PC-3 (cell line): ENCODE measurements at regions not wholly inside any gene's neighbourhood (a gene's known extent, or its start where the extent isn't known, plus 50 kb on each side); places are given as distances from the start of the nearest gene placed in this dataset.

ENCODE experiments used
- ATAC-seq: fragments of 200-7000 bp; cut with Tn5 transposase; 2 replicates; pipeline ENCODE4 v1.9.1; 2020; ENCODE audit warnings: mild to moderate bottlenecking, moderate library complexity
- BruUV-seq: library from RNA; stranded (reverse); fragments of 400-500 nt; replicated peaks from 2 replicates; lab custom pipeline; 2021; lab: Mats Ljungman, UMichigan
- CTCF ChIA-PET: fragments of 300-600 bp; sonication (Branson Sonifier 250); formaldehyde crosslinking; loops from one replicate; lab custom pipeline; 2022; ENCODE audit warnings: antibody characterized with exemption; lab: Charles Lee
- POLR2A ChIA-PET: fragments of 300-600 bp; sonication (Branson Sonifier 250); formaldehyde crosslinking; loops from one replicate; lab custom pipeline; 2022; ENCODE audit warnings: antibody characterized with exemption; ENCODE audit not compliant: unreplicated experiment; lab: Charles Lee
- DNase-seq: peaks from one replicate; pipeline ENCODE4 v3.0.0-alpha.2; 2015
- H2AFZ ChIP-seq: fragments of 300-600 bp; sonication (generic); 2 replicates; pipeline ENCODE4 v1.6.0; 2016; ENCODE audit warnings: antibody characterized with exemption, low read length
- H3F3A ChIP-seq: fragments of 300-600 bp; sonication (generic); one replicate; pipeline ENCODE4 v1.6.0; 2017; ENCODE audit warnings: antibody characterized with exemption, low read length, control low read depth, mild to moderate bottlenecking; ENCODE audit not compliant: unreplicated experiment
- H3K27ac ChIP-seq: fragments of 300-600 bp; sonication (generic); 2 replicates; pipeline ENCODE4 v1.5.1; 2016; ENCODE audit warnings: mild to moderate bottlenecking, low read length
- H3K27me3 ChIP-seq: fragments of 300-600 bp; sonication (generic); 2 replicates; pipeline ENCODE4 v1.6.1; 2016; ENCODE audit warnings: low read length, mixed read lengths
- H3K36me3 ChIP-seq: fragments of 300-600 bp; sonication (generic); 2 replicates; pipeline ENCODE4 v1.6.1; 2016; ENCODE audit warnings: low read depth, mixed run types, low read length, mixed read lengths
- H3K4me1 ChIP-seq: fragments of 300-600 bp; sonication (generic); 2 replicates; pipeline ENCODE4 v1.5.1; 2016; ENCODE audit warnings: low read length; ENCODE audit not compliant: insufficient read depth
- H3K4me2 ChIP-seq: fragments of 300-600 bp; sonication (generic); 2 replicates; pipeline ENCODE4 v1.6.0; 2016; ENCODE audit warnings: low read length
- H3K4me3 ChIP-seq: fragments of 300-600 bp; sonication (generic); 2 replicates; pipeline ENCODE4 v1.5.1; 2016; ENCODE audit warnings: mild to moderate bottlenecking, low read length, mixed read lengths
- H3K79me2 ChIP-seq: fragments of 300-600 bp; sonication (generic); 2 replicates; pipeline ENCODE4 v1.6.1; 2017; ENCODE audit warnings: low read length, mixed read lengths
- H3K9ac ChIP-seq: fragments of 300-600 bp; sonication (generic); 2 replicates; pipeline ENCODE4 v1.6.0; 2016; ENCODE audit warnings: mild to moderate bottlenecking, low read length
- H3K9me2 ChIP-seq: fragments of 300-600 bp; sonication (generic); replicated peaks from 2 replicates; pipeline ENCODE4 v1.6.1; 2016; ENCODE audit warnings: mixed run types, low read length, mixed read lengths
- H3K9me3 ChIP-seq: fragments of 300-600 bp; sonication (generic); 2 replicates; pipeline ENCODE4 v1.6.1; 2016; ENCODE audit warnings: low read length, mixed read lengths
- H4K20me1 ChIP-seq: fragments of 300-600 bp; sonication (generic); 2 replicates; pipeline ENCODE4 v1.6.1; 2016; ENCODE audit warnings: low read length, mixed read lengths
- EZH2 ChIP-seq: fragments of 300-600 bp; sonication (generic); IDR thresholded peaks from one replicate; pipeline ENCODE4 v1.6.1; 2017; ENCODE audit warnings: antibody characterized with exemption, mild to moderate bottlenecking, low read length; ENCODE audit not compliant: unreplicated experiment
- EZH2phosphoT487 ChIP-seq: fragments of 300-600 bp; sonication (generic); IDR thresholded peaks from 2 replicates; pipeline ENCODE4 v1.6.1; 2018; ENCODE audit warnings: mild to moderate bottlenecking, antibody characterized with exemption, low read length, borderline replicate concordance
- intact Hi-C: fragments of 100-400 bp; cut with micrococcal nuclease; formaldehyde crosslinking; loops from 2 replicates; pipeline ENCODE4 v1.9.0; 2023
- TF ChIP-seq, protein P1 (sequence below): fragments of 300-600 bp; sonication (generic); conservative IDR thresholded peaks from 2 replicates; pipeline ENCODE4 v1.5.1; 2017; ENCODE audit warnings: antibody characterized with exemption, low read depth, mild to moderate bottlenecking, low read length

DNA sequence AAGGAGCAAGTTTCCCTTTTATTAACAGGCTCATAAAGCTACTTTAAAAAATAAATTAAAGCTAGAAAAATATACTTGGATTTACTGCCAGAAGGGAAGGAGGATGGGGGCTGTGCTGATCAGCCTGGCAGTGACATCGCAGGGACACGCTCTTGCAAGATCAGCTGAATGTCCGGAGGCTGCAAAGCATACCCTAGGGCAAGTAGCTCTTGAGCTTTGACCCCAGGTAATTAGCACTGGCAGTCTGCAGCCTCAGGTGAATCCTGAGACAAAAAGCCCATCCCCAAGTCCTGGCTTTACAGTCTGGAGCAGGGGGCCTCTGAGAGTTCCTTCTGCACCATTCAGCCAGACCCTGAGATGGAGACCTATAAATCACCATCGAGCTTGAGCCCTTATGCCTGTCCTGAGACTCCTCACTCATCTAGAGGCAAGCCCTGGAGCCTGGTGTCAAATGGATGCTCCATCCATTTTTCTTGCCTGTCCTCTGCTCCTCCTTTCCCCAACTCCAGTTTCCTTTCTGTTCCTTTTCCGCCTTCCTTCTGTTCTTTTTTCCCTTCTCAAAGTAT lies 131.7 kb downstream of the TMEM114 start:
- no TSS peak for BruUV-seq
- CTCF ChIA-PET = no interaction called here
- Histone ChIP-seq H3K27me3 (no peaks in the 10 kb centered on the region), H3F3A (no peaks in the 10 kb centered on the region), H3K27ac (no peak overlapping the region), H3K4me2 (no peak overlapping the region), H3K4me3 (no peak overlapping the region), H2AFZ (no peak overlapping the region), H3K9me2 (no peaks in the 10 kb centered on the region), H3K9me3 (no peaks in the 10 kb centered on the region), H3K79me2 (no peaks in the 10 kb centered on the region), H4K20me1 (no peaks in the 10 kb centered on the region), H3K4me1 (no peaks in the 10 kb centered on the region), H3K36me3 (no peaks in the 10 kb centered on the region), H3K9ac (no peak overlapping the region)
- intact Hi-C loops = no loop called here
- POLR2A ChIA-PET = no interaction called here
- TF ChIP-seq, protein P1, sequence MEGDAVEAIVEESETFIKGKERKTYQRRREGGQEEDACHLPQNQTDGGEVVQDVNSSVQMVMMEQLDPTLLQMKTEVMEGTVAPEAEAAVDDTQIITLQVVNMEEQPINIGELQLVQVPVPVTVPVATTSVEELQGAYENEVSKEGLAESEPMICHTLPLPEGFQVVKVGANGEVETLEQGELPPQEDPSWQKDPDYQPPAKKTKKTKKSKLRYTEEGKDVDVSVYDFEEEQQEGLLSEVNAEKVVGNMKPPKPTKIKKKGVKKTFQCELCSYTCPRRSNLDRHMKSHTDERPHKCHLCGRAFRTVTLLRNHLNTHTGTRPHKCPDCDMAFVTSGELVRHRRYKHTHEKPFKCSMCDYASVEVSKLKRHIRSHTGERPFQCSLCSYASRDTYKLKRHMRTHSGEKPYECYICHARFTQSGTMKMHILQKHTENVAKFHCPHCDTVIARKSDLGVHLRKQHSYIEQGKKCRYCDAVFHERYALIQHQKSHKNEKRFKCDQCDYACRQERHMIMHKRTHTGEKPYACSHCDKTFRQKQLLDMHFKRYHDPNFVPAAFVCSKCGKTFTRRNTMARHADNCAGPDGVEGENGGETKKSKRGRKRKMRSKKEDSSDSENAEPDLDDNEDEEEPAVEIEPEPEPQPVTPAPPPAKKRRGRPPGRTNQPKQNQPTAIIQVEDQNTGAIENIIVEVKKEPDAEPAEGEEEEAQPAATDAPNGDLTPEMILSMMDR = no peak
- no peak for TF ChIP-seq EZH2
- DNase-seq (no peak), ATAC-seq (no peak)

DNA sequence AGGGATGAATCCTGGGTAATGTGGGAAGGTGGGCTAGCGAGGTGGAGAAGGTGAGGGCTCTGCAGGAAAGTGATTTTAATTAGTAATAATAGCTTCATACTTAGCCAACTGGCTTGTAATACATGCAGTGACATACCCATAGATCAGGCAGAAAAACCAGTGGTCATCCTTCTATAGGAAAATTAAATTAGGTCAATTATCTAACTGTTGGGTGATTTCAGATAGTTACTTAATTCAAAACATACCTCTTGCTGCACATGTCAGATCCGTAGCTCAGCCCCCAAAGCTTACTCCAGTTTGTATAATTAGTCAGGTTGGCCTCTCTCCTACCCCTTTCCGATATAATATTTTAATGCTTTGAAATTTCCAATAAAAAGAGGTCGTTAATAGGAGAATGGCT lies 137.0 kb downstream of the TMEM114 start:
- Histone ChIP-seq H3K4me1 (no peaks in the 10 kb centered on the region), H3K36me3 (no peaks in the 10 kb centered on the region), H3K9ac (no peak overlapping the region), H4K20me1 (no peaks in the 10 kb centered on the region), H3K4me2 (no peak overlapping the region), H2AFZ (no peak overlapping the region), H3F3A (no peaks in the 10 kb centered on the region), H3K79me2 (no peaks in the 10 kb centered on the region), H3K4me3 (no peak overlapping the region), H3K9me3 (no peaks in the 10 kb centered on the region), H3K27ac (no peak overlapping the region), H3K27me3 (no peaks in the 10 kb centered on the region), H3K9me2 (no peaks in the 10 kb centered on the region)
- ChIA-PET POLR2A (no interaction called here), CTCF (no interaction called here)
- DNase-seq (no peak), ATAC-seq (no peak)
- BruUV-seq = no TSS peak
- intact Hi-C loops = no loop called here
- TF ChIP-seq EZH2phosphoT487 (no peak), EZH2 (no peak)
- TF ChIP-seq, protein P1 = no peak

DNA sequence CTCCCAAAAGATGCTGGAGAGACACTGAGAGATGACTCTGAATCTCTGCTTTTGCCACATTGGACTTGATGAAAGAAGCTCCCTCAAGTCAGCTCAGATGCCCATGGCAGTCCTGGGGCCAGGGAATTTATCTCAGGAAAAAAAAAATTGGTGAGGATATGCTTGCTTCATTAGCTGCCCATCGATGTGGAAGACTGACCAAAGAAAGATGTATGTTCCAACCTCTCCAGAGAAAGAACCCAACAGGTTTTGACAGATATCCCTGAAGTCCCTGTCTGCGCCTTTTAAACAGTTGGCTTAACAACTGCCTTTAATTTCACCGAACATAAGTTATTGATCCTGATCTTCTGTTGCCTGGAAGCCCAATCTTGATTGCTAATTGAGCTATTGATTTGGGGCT lies 137.4 kb downstream of the TMEM114 start:
- intact Hi-C loops = no loop called here
- Histone ChIP-seq H3K9me2 (no peaks in the 10 kb centered on the region), H3K4me1 (no peaks in the 10 kb centered on the region), H3K79me2 (no peaks in the 10 kb centered on the region), H3K9me3 (no peaks in the 10 kb centered on the region), H2AFZ (no peak overlapping the region), H3K27ac (no peak overlapping the region), H3K9ac (no peak overlapping the region), H3K36me3 (no peaks in the 10 kb centered on the region), H3K27me3 (no peaks in the 10 kb centered on the region), H4K20me1 (no peaks in the 10 kb centered on the region), H3K4me3 (no peak overlapping the region), H3K4me2 (no peak overlapping the region), H3F3A (no peaks in the 10 kb centered on the region)
- POLR2A ChIA-PET = no interaction called here
- CTCF ChIA-PET = no interaction called here
- TF ChIP-seq, protein P1 = no peak
- TF ChIP-seq EZH2 (no peak), EZH2phosphoT487 (no peak)
- BruUV-seq = no TSS peak
- DNase-seq (no peak), ATAC-seq (no peak)
